HEK293 (cell line): ENCODE measurements at regions not wholly inside any gene's neighbourhood (a gene's known extent, or its start where the extent isn't known, plus 50 kb on each side); places are given as distances from the start of the nearest gene placed in this dataset.

Experiments
- CTCF ChIA-PET: fragments of 350-600 bp; formaldehyde crosslinking; extraction: SDS; loops from one replicate; lab custom pipeline; 2021; ENCODE audit warnings: antibody characterized with exemption; lab: Yijun Ruan, JAX
- POLR2A ChIA-PET: fragments of 300-600 bp; formaldehyde crosslinking; extraction: SDS; loops from one replicate; lab custom pipeline; 2020; ENCODE audit warnings: antibody characterized with exemption, inconsistent platforms; lab: Yijun Ruan, JAX
- H3K27ac ChIP-seq: fragments of 200-500 bp; sonication (Bioruptor generic); 2 replicates; pipeline ENCODE4 v1.5.1; 2014; ENCODE audit warnings: low read depth, low read length, control low read depth, inconsistent platforms; ENCODE audit errors: extremely low read depth
- H3K36me3 ChIP-seq, 2 experiments: fragments of 200-500 bp in 1 of 2; sonication (Bioruptor generic) in 1 of 2; 1 replicate in 1 of 2; 2 replicates in 1 of 2; pipeline ENCODE4 v1.5.1; 2014 to 2017; ENCODE audit warnings: inconsistent platforms in 2 of 2, low read length in 2 of 2; ENCODE audit not compliant: control insufficient read depth in 2 of 2, insufficient read depth in 1 of 2
- H3K4me1 ChIP-seq: fragments of 200-500 bp; sonication (Bioruptor generic); 2 replicates; pipeline ENCODE4 v1.5.1; 2014; ENCODE audit warnings: mild to moderate bottlenecking, low read length, inconsistent platforms; ENCODE audit not compliant: control insufficient read depth, insufficient read depth
- H3K4me3 ChIP-seq: 2 replicates; pipeline ENCODE4 v1.5.1; 2011; ENCODE audit warnings: low read depth, mild to moderate bottlenecking, control low read depth, low read length, moderate library complexity
- H3K9me3 ChIP-seq: fragments of 200-500 bp; sonication (Bioruptor generic); 2 replicates; pipeline ENCODE4 v1.5.1; 2014; ENCODE audit warnings: low read depth, low read length, inconsistent platforms; ENCODE audit not compliant: control insufficient read depth, insufficient read depth
- GLI2 ChIP-seq: fragments of 450-650 bp; formaldehyde crosslinking; IDR thresholded peaks from 2 replicates; pipeline ENCODE4; 2017; ENCODE audit warnings: missing biosample characterization, missing genetic modification characterization, low read depth, borderline replicate concordance
- GLIS1 ChIP-seq: fragments of 450-650 bp; formaldehyde crosslinking; IDR thresholded peaks from 2 replicates; pipeline ENCODE4 v1.5.1; 2016; ENCODE audit warnings: missing biosample characterization, missing genetic modification characterization
- MZF1 ChIP-seq: fragments of 450-650 bp; formaldehyde crosslinking; IDR thresholded peaks from 2 replicates; pipeline ENCODE4 v1.5.1; 2017; ENCODE audit warnings: missing biosample characterization, missing genetic modification characterization, borderline replicate concordance
- RBAK ChIP-seq: fragments of 450-650 bp; formaldehyde crosslinking; IDR thresholded peaks from 2 replicates; pipeline ENCODE4 v1.5.1; 2016; ENCODE audit warnings: missing biosample characterization, missing genetic modification characterization
- ZBTB17 ChIP-seq: fragments of 450-650 bp; formaldehyde crosslinking; IDR thresholded peaks from 2 replicates; pipeline ENCODE4 v1.5.1; 2016; ENCODE audit warnings: missing biosample characterization, missing genetic modification characterization
- ZFP41 ChIP-seq: fragments of 450-650 bp; formaldehyde crosslinking; IDR thresholded peaks from 2 replicates; pipeline ENCODE4 v1.5.1; 2016; ENCODE audit warnings: missing biosample characterization, missing genetic modification characterization, borderline replicate concordance
- ZFP69B ChIP-seq: fragments of 450-650 bp; formaldehyde crosslinking; IDR thresholded peaks from 2 replicates; pipeline ENCODE4 v1.5.1; 2016; ENCODE audit warnings: missing biosample characterization, missing genetic modification characterization
- ZNF121 ChIP-seq: fragments of 450-650 bp; formaldehyde crosslinking; IDR thresholded peaks from 2 replicates; pipeline ENCODE4 v1.5.1; 2016; ENCODE audit warnings: missing biosample characterization, missing genetic modification characterization
- ZNF146 ChIP-seq: fragments of 450-650 bp; formaldehyde crosslinking; IDR thresholded peaks from 2 replicates; pipeline ENCODE4 v1.5.1; 2016; ENCODE audit warnings: missing biosample characterization, missing genetic modification characterization
- ZNF155 ChIP-seq: fragments of 450-650 bp; formaldehyde crosslinking; IDR thresholded peaks from 2 replicates; pipeline ENCODE4 v1.5.1; 2016; ENCODE audit warnings: missing biosample characterization, missing genetic modification characterization
- ZNF174 ChIP-seq: fragments of 450-650 bp; formaldehyde crosslinking; IDR thresholded peaks from 2 replicates; pipeline ENCODE4 v1.5.0; 2017; ENCODE audit warnings: missing biosample characterization, mild to moderate bottlenecking, missing genetic modification characterization
- ZNF24 ChIP-seq: fragments of 450-650 bp; formaldehyde crosslinking; IDR thresholded peaks from 2 replicates; pipeline ENCODE4 v1.5.1; 2016; ENCODE audit warnings: missing biosample characterization, missing genetic modification characterization
- ZNF324 ChIP-seq: fragments of 450-650 bp; formaldehyde crosslinking; IDR thresholded peaks from 2 replicates; pipeline ENCODE4 v1.5.1; 2016; ENCODE audit warnings: missing biosample characterization, missing genetic modification characterization
- ZNF37A ChIP-seq: fragments of 450-650 bp; IDR thresholded peaks from 2 replicates; pipeline ENCODE4 v1.5.1; 2018; ENCODE audit warnings: missing biosample characterization, missing genetic modification characterization
- ZNF416 ChIP-seq: fragments of 450-650 bp; formaldehyde crosslinking; IDR thresholded peaks from 2 replicates; pipeline ENCODE4 v1.5.1; 2016; ENCODE audit warnings: missing biosample characterization, missing genetic modification characterization
- ZNF544 ChIP-seq: fragments of 450-650 bp; formaldehyde crosslinking; IDR thresholded peaks from 2 replicates; pipeline ENCODE4 v1.5.0; 2017; ENCODE audit warnings: missing biosample characterization, missing genetic modification characterization
- ZNF596 ChIP-seq: fragments of 450-650 bp; IDR thresholded peaks from 2 replicates; pipeline ENCODE4 v1.5.0; 2018; ENCODE audit warnings: missing biosample characterization, mild to moderate bottlenecking, missing genetic modification characterization, moderate library complexity
- ZNF610 ChIP-seq: fragments of 450-650 bp; formaldehyde crosslinking; IDR thresholded peaks from 2 replicates; pipeline ENCODE4 v1.5.1; 2016; ENCODE audit warnings: missing biosample characterization, missing genetic modification characterization, borderline replicate concordance
- ZNF654 ChIP-seq: fragments of 450-650 bp; formaldehyde crosslinking; IDR thresholded peaks from 2 replicates; pipeline ENCODE4 v1.5.1; 2016; ENCODE audit warnings: low read depth, missing biosample characterization, missing genetic modification characterization
- ZNF660 ChIP-seq: fragments of 450-650 bp; IDR thresholded peaks from 2 replicates; pipeline ENCODE4 v1.5.1; 2018; ENCODE audit warnings: missing biosample characterization, mild to moderate bottlenecking, missing genetic modification characterization
- ZNF670 ChIP-seq: fragments of 450-650 bp; formaldehyde crosslinking; IDR thresholded peaks from 2 replicates; pipeline ENCODE4 v1.5.1; 2016; ENCODE audit warnings: missing biosample characterization, missing genetic modification characterization, low read depth
- ZNF768 ChIP-seq: fragments of 450-650 bp; formaldehyde crosslinking; IDR thresholded peaks from 2 replicates; pipeline ENCODE4 v1.5.1; 2018; ENCODE audit warnings: missing biosample characterization, mild to moderate bottlenecking, missing genetic modification characterization
- TF ChIP-seq, protein P1 (sequence below): sonication (generic); formaldehyde crosslinking; IDR thresholded peaks from 2 replicates; pipeline ENCODE4 v1.8.1; 2022; ENCODE audit warnings: mild to moderate bottlenecking, moderate library complexity, missing genetic modification reagents
- TF ChIP-seq, protein P2 (sequence below): fragments of 450-650 bp; formaldehyde crosslinking; IDR thresholded peaks from 2 replicates; pipeline ENCODE4 v1.5.1; 2016; ENCODE audit warnings: missing biosample characterization, missing genetic modification characterization
- TF ChIP-seq, protein P3 (sequence below): fragments of 450-650 bp; formaldehyde crosslinking; IDR thresholded peaks from 2 replicates; pipeline ENCODE4 v1.5.1; 2016; ENCODE audit warnings: missing biosample characterization, missing genetic modification characterization
- TF ChIP-seq, protein P4 (sequence below): fragments of 450-650 bp; formaldehyde crosslinking; IDR thresholded peaks from 2 replicates; pipeline ENCODE4 v1.5.1; 2016; ENCODE audit warnings: missing biosample characterization, missing genetic modification characterization

DNA sequence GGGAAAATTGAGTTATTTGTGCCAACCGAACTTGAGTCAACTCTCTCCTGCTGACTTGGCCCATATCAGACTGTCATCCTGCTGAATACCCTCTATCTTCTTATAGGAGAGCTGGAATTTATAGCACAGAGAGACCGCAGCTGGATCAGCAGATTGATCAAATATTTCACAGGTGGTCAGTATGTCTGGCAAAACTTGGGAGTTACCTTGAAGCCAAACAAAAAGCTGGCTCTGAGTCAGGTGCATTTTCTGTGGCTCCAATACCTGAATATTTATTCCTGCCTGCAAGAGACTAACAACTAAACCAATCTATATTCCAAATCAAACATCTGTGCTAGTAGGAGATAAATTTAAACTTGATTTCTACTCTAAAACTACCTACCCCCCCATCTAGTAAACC, 752.1 kb upstream of the ALCAM start:
- TF ChIP-seq MZF1 (tag by site-specific recombination) (no peak), ZNF670 (tag by site-specific recombination) (no peak), ZNF37A (no peak), ZFP69B (tag by site-specific recombination) (no peak)
- TF ChIP-seq, protein P1, sequence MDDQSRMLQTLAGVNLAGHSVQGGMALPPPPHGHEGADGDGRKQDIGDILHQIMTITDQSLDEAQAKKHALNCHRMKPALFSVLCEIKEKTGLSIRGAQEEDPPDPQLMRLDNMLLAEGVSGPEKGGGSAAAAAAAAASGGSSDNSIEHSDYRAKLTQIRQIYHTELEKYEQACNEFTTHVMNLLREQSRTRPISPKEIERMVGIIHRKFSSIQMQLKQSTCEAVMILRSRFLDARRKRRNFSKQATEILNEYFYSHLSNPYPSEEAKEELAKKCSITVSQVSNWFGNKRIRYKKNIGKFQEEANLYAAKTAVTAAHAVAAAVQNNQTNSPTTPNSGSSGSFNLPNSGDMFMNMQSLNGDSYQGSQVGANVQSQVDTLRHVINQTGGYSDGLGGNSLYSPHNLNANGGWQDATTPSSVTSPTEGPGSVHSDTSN = no peak
- POLR2A ChIA-PET = no interaction called here
- CTCF ChIA-PET = no interaction called here

DNA sequence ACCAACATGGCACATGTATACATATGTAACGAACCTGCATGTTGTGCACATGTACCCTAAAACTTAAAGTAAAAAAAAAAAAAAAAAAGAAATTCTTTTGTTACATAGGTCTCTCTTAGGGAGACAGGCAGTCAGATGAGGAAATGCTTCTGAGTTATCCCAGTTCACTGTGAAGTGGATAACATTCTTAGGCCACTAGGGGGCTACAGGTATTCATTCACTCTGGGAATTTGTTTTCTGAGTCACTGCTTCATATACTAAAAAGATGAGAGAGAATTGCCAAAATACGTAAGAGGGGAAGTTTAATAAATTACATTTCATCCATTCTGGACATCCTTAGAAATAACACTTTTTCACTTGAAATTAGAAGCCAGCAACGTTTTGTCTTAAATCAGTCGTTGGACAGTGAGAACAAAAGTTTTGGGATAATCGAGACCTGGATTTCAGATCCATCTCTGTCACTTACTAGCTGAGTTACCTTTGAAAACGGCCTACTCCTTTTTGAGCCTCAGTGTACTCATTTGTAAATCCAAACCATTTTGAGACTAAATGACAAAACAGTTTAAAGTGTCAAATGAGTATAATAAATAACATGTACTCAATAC, 738.4 kb upstream of the ALCAM start:
- POLR2A ChIA-PET = no interaction called here
- Histone ChIP-seq H3K9me3 (no peaks in the 10 kb centered on the region), H3K36me3 (no peaks in the 10 kb centered on the region), H3K27ac (no peak overlapping the region), H3K4me3 (no peak overlapping the region), H3K4me1 (no peaks in the 10 kb centered on the region)
- CTCF ChIA-PET = interaction anchor here (0.7 kb wide), 2 partner anchors 15 to 31 kb away, joined by 3 read pairs; no protein-coding TSS in a partner anchor
- TF ChIP-seq ZNF174 (tag by site-specific recombination) = no peak
- 0 out of 2 replicates have a peak, but pooled peaks have one; percentile 28 for TF ChIP-seq ZNF660
- TF ChIP-seq ZNF654 (tag by site-specific recombination) = 0 out of 2 replicates have a peak, but pooled peaks have one; percentile 36

More for the DNA sequence above, 752.1 kb upstream of the ALCAM start:
- Histone ChIP-seq H3K36me3 (no peaks in the 10 kb centered on the region), H3K27ac (no peak overlapping the region), H3K4me3 (no peak overlapping the region), H3K9me3 (no peaks in the 10 kb centered on the region), H3K4me1 (no peaks in the 10 kb centered on the region)

DNA sequence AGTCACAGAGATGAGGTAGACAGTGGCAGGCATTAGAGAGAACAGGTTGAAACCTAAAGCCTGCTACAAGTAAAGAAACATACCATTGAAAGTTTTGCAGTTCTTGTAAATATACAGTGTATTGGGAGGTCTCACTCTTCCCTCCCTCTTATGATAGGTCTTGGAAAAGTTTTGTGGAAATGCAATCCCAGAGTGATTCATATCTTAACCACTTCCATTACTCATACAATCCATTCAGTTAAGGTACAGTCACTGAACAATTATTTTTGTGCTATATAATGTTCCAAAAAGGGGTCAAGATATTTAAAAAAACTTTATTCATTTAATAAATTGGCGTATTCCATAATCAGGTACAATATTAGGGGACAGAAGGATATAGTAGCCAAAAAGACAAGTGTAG, 737.7 kb upstream of the ALCAM start:
- Histone ChIP-seq H3K9me3 (no peaks in the 10 kb centered on the region), H3K27ac (no peak overlapping the region), H3K4me3 (no peak overlapping the region), H3K4me1 (no peaks in the 10 kb centered on the region), H3K36me3 (no peaks in the 10 kb centered on the region)
- ChIA-PET CTCF (no interaction called here), POLR2A (no interaction called here)
- TF ChIP-seq, protein P2, sequence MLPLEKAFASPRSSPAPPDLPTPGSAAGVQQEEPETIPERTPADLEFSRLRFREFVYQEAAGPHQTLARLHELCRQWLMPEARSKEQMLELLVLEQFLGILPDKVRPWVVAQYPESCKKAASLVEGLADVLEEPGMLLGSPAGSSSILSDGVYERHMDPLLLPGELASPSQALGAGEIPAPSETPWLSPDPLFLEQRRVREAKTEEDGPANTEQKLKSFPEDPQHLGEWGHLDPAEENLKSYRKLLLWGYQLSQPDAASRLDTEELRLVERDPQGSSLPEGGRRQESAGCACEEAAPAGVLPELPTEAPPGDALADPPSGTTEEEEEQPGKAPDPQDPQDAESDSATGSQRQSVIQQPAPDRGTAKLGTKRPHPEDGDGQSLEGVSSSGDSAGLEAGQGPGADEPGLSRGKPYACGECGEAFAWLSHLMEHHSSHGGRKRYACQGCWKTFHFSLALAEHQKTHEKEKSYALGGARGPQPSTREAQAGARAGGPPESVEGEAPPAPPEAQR (tag by site-specific recombination) = no peak
- TF ChIP-seq, protein P3, sequence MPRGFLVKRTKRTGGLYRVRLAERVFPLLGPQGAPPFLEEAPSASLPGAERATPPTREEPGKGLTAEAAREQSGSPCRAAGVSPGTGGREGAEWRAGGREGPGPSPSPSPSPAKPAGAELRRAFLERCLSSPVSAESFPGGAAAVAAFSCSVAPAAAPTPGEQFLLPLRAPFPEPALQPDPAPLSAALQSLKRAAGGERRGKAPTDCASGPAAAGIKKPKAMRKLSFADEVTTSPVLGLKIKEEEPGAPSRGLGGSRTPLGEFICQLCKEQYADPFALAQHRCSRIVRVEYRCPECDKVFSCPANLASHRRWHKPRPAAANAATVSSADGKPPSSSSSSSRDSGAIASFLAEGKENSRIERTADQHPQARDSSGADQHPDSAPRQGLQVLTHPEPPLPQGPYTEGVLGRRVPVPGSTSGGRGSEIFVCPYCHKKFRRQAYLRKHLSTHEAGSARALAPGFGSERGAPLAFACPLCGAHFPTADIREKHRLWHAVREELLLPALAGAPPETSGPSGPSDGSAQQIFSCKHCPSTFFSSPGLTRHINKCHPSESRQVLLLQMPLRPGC (tag by site-specific recombination) = no peak
- TF ChIP-seq ZNF544 (tag by site-specific recombination) (no peak), ZNF416 (tag by site-specific recombination) (no peak), RBAK (tag by site-specific recombination) (no peak), GLI2 (tag by site-specific recombination) (no peak), ZNF596 (tag by site-specific recombination) (no peak), ZNF155 (tag by site-specific recombination) (no peak), ZFP41 (tag by site-specific recombination) (no peak), ZBTB17 (no peak), ZFP69B (tag by site-specific recombination) (no peak), ZNF768 (tag by site-specific recombination) (no peak), ZNF24 (tag by site-specific recombination) (no peak), ZNF324 (tag by site-specific recombination) (no peak), ZNF121 (no peak), ZNF146 (tag by site-specific recombination) (no peak), ZNF610 (tag by site-specific recombination) (no peak), GLIS1 (no peak)
- TF ChIP-seq, protein P4, sequence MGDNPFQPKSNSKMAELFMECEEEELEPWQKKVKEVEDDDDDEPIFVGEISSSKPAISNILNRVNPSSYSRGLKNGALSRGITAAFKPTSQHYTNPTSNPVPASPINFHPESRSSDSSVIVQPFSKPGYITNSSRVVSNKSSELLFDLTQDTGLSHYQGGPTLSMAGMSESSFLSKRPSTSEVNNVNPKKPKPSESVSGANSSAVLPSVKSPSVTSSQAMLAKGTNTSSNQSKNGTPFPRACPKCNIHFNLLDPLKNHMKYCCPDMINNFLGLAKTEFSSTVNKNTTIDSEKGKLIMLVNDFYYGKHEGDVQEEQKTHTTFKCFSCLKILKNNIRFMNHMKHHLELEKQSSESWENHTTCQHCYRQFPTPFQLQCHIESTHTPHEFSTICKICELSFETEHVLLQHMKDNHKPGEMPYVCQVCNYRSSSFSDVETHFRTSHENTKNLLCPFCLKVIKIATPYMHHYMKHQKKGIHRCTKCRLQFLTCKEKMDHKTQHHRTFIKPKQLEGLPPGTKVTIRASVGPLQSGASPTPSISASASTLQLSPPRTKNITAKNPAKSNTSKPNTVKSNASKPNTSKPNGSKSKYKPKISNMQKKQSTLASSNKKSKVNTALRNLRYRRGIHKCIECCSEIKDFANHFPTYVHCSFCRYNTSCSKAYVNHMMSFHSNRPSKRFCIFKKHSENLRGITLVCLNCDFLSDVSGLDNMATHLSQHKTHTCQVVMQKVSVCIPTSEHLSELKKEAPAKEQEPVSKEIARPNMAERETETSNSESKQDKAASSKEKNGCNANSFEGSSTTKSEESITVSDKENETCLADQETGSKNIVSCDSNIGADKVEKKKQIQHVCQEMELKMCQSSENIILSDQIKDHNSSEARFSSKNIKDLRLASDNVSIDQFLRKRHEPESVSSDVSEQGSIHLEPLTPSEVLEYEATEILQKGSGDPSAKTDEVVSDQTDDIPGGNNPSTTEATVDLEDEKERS (tag by site-specific recombination) = no peak
